SKM-1 (cell line): ENCODE measurements at regions not wholly inside any gene's neighbourhood (a gene's known extent, or its start where the extent isn't known, plus 50 kb on each side); places are given as distances from the start of the nearest gene placed in this dataset.

Experiments used
- DNase-seq: peaks from one replicate; lab custom pipeline; 2025; ENCODE audit not compliant: unreplicated experiment; lab: John Stamatoyannopoulos, UW

DNA sequence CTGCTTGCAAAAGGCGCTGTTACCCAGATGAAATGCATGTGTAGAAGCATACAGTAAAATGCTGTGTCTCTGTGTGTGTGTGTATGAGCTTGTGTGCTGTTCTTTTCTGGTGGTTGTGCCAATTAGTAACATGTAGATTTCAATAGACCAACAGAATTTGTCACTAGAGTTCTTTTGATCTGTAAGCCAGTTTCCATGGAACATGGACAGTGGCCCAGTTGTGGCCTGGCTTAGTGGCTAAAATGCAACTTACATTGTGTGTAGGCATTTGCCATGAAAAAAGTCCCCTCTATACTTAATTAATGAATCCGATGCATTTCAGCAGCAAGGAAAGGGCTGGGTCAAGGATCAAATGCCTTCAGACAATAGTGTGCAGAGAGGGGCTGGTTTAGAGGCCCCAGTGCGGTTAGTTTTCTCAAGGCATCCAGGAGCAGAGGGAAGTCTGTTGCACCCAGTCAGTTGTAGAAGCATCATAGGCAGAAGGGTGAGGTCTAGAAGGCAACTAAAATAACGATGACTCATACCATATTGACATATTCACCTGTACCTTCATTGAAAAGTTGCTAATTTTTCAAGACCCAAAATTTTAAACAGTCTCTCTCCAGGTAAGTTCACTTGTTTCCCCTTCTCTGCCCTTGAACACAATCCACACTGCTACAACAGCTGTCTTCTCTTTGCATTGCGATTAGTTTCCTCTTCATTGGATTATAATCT, 366.9 kb upstream of the SPRED2 start:
- no peak for DNase-seq

DNA sequence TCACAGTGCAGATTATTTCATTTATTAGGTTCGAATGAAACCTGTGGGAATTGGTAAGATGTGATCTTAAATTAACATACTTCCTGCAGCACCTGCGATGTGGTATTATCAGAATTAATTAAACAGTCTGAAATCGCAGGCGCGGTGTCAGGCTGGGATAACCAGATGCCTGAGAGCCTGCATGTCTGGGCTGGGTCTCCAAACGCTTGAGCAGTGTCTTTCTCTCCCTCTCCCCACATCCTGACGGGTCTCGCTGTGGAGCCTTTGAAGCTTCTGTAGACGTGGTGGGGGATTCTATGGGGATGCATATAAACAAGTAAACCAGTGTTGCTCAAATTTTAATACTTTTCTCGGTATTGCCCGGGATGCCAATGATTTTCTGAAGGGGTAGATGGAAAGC, 366.2 kb upstream of the SPRED2 start:
- DNase-seq = no peak

DNA sequence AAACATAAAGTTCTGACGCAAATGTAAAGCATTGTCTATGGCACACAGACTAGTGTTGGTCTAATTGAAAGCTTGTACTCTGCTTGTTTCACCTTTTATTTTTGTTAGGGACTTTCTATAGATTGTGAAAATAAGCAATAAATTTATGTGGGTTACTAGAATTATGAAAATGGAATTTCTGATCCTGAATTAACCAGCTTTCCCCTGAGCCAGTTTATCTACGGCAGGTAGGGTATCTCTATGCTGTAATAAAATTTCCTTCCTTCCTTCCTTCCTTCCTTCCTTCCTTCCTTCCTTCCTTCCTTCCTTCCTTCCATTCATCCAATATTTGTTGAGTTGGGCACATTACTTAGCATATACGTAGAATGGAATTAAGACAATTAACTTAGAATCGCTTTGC, 362.6 kb upstream of the SPRED2 start:
- no peak for DNase-seq

DNA sequence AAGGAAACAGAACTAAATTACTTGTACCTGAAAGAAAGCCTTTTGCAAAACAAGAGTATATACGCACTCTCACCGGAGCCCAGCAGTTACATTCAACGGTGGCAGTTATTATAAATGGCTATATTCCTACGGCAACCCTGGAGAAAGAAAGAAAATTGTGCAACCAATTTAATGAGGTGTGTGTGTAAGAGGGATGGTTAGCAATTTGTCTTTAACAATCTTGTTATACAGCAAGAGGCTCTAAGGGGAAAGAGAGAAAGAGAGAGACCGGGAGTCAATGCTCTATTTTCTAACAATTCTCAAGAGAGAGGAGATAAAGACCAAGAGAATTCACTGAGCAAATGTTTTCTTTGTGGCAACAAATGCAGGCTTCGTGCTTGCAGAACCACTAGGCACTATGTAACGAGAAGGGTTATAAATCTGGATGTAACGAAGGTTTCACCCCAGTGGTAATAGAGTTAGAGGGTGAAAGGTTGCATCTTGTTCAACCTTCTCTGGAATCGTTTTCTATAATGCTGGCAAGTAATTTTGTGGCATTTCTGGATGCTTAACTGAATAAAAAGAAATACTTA, 359.1 kb upstream of the SPRED2 start:
- no peak for DNase-seq

DNA sequence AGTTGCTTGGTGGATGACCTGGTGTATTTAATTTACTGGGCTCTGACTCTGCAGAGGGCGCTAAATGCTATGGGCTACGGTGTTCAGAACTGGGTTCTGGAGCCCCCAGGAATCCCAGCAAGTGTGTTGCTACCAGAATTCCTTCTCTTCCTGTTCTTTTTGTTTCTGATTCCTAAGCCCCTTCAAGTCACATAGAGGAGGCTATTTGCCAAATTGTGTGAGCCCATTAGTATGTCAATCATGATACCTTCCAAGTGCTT, 358.2 kb upstream of the SPRED2 start:
- no peak for DNase-seq

DNA sequence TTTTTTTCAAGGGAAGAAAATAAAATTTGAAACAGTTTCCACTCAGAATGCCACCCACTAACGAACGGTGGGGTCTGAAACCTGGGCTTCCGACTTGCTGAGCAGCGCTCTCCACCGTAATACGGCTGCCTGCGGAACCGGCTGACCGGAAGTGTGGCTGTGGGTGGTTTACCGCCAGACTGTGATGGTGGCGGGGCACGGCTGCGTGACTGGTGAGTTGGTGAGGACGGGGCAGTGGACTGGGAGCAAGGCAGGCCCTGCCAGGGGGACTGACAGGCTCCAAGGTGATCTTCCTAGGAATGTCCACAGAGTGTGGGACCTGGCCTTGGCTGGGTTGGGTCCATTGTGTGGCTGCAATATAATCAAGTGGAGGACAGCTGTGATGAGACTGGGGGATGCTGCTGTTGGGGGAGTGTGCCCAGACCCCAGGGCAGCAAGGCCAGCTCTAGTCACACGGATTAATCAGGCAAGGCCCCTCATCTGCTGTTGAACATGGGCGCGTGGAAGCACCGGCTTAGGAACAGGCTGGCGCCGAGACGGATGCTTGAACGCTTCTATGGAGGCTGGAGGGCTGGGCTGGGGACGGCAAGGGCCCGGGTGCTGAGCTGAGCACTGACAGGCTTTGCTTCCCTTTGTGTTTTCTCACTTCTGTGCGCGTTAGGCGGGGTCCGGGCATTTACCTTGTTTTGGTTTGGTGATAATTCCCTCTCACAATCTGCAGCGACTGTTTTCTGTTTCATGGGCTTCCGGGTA, 357.7 kb upstream of the SPRED2 start:
- DNase-seq = no peak

DNA sequence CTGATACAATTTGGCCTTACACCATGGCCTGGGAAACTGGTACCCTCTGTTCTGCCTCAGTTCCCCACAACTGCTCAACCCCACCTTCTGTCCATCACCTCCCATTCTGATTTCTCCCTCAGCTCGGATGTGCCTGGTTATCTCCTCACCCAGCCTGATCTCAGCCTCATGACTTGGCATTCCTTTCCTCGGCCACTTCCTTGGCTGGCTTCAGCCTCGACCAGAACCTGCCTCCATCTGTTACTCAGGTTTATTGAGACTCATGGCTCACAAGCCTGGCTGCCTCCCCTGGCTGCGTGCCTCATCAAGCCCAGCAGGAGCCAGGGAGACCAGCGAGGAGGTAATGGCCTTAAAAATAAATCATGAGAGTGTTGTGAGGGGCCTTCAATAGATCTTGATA, 356.2 kb upstream of the SPRED2 start:
- no peak for DNase-seq

DNA sequence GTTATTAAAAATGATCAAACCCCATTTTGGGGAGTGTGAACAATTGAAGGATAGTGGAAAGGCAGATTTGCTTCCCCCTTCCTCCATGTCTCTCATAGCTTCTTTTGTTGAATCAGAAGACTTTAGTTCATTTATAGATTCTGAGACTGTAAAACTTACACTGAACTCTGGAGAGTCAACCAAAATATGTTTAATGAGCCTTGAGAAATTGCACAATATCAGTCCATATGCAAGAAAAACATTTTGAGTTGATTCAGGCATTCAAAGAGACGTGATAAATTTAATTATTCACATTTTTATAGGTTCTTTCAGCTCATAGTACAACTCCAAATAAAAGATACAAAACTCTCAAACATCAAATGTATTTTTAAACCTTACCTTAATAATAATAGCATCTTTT, 354.4 kb upstream of the SPRED2 start:
- no peak for DNase-seq

DNA sequence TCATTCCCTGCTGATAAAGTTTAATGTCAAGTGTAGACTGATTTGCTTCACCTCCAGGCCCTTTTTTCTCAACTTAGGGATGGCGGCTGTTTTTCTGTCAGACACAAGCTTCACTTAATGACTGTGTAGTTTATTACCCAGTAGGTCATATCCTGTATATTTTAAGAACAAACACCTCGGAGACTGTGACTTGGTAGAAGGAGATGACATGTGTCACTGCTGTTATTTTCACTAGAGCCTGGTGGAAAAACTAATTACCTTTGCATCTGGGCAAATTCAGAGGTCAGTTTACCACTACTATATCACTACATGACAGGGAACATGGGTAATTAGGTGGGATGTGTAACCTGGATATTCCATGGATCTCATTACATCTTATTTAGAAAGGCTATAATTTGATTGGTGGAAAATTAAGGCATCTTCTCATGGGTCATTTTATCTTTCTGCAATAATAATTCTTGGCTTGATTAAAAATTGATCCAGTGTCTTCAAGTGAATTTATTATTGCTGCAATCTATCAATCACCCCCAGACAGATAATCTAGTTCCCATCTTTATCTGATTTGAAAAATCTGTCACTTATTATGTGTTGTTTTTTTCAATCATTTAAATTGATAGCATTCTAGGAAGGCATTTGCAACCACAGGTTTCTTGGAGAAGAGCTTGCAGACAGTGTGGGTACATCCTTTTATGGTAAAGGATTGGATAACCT, 353.8 kb upstream of the SPRED2 start:
- DNase-seq = no peak

DNA sequence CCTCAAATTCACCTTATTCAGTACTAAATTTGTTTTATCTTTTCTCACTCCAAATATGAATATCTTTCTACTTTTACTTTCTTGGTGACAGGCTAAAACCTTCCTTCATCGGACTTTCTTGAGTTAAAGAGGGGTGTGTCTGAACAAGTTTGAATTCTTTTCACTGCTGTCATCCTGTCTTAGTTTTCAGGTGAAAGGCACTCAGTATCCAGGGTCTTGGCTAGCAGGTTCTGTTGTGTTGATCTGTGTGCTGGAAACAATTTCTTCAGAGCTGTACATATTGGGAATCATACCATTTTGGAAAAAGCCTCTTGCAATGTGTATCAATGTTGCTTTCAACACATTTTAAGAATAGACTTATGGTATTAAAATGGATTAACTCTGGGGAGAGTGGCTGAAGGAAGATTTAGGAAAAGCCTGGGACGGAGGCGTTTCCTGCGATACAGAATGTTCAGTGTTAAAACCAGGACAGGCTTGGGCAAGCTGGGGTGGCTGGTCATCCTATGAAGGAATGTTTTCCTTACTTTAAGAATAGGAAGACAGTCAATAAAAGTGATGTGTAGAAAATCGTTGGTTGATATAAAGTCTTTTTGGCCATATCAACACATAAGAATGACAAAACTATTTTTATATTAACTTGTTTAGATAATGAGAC, 350.7 kb upstream of the SPRED2 start:
- DNase-seq = no peak

DNA sequence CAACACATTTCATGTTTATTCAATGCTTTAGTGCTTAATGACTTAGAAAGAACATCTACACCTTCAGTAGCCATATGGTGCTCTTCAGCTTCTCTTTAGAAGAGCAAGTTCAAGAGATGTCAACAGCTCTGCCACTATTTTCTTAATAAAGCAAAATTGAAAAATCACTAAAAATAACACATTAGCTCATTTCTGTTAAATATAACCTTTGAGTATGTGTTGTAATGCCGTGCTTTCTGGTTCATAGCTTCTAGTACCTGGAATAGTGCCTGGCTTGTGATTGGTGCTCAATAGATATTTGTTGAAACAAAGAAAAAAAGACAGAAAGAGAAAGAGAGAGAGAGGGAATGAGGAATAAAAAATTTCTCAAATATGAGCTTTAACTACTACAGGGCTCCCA, 349.8 kb upstream of the SPRED2 start:
- DNase-seq = no peak

DNA sequence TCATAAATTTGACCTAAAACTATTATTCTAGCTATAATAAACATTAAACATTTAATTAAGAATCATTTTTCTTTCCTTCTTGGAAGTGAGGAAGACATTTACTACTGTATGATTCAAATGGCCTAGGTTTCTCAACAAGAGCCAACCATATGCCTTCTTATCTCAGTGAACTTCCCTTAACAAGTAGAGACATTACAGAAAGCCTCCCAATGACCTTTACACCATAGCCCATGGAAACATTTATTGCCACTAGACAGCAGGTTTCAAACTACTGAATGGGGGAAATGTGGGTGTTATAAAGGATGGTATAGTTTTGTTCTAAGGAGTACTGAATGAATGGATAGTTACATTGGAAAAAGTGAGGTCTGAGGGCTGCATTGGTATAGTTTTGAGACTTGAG, 349.4 kb upstream of the SPRED2 start:
- no peak for DNase-seq

DNA sequence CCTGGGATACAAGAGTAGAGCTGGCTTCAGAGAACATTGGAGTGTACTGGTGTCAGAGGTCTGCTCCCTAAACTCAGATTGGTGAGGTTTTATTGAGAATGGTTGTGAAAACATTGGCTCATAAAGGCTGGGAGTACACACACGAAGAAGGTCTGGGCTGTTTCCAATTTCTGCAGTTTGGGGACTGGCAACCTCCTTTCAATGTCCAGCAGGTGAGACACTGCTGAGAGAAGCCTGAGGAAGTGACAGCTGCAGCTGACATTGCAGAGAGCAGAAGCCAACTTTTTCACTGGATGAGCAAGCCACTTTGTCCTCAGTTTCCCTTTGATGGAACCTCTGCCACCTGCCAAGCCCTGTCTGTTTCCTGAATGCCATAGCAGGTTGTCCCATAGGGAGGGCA, 346.6 kb upstream of the SPRED2 start:
- DNase-seq = no peak

DNA sequence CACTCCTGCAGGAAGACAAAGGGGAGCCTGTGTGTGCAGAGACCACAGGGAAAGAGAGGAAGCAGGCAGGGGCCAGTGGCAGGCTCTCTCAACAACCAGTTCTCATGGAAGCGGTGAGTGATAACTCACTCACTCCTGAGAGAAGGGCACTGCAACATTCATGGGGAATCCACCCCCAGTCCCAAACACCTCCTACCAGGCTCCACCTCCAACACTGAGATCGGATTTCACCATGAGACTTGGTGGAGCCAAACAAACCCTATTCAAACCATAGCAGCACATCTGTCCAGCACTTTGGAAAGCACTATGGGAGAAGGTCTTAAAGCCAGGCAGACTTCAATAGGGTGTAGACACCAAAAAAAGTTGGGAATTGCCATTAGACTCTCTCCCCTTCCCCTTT, 345.7 kb upstream of the SPRED2 start:
- DNase-seq = no peak

DNA sequence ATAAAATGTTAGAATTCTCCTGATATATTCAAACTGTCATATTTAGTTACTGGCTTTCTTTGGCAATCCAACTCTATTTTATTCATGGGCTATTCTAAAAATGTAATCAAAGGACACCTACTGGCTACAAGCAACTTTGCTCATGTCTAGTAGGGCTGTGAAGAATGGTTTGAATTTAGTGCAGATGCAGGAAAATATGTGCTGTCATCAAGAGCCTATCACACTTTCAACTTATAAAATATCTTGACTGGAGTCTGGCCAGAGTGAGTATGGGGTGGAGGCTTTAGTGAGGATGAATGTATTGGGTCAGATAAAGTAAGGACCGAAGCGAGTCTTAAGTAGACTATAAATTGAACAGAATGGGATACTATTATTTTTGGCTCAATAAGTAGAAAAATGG, 343.4 kb upstream of the SPRED2 start:
- DNase-seq = no peak

DNA sequence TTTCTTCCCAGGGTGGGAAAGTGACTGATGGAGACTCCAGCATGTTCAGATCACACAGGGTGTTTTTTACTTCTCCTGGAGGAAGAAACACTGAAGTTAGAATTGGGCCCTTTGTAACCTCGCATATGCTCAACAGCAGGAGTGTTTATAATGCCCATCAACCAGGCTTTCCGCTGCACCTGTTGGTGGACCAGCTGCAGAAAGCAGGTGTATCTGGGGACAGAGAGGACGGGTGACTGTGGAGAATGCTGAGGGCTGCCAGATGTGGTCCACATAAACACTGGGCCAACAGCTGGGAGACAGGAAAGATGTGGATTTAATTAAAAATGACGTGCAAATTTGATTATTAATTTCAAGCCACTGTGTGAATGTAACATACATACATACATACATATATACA, 335.5 kb upstream of the SPRED2 start:
- no peak for DNase-seq

DNA sequence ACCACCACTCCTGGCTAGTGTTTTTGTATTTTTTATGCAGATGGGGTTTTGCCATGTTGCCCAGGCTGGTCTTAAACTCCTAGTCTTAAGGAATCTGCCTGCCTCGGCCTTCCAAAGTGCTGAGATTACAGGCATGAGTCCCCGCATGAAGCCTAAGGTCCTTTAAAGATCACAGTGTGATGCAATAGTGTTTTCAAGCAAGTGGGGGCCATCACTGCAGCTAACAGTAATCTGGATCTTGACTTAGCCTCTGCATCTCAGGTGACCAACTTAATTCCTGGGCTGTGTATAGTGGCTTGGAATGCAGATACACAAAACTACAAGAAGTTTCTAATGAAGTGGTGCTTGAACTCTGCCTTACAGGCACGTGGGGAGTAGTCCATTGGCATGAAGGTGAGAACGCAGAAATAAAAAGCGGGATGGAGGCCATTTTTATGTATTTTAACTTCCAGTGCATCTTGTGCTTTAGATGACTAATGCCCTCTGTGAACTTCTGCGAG, 334.4 kb upstream of the SPRED2 start:
- DNase-seq = no peak

DNA sequence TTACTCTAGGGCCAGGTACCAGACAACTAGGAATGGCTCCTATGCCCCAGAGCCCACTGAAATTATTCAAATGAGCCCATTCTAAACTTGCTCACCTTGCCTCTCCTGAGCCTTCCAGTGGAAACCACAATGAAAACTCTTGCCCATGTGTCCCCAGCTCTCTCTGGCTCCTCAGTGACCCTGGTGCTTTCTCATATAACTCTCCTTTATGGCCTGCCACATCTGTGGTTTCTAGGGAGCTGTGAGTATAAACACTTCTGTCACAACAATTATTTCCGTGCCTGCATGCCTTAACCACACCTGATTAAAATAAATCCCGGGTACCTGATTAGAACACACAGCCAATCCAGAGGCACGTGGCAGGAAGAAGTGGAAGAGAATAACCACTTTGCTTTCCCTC, 333.0 kb upstream of the SPRED2 start:
- DNase-seq = no peak

DNA sequence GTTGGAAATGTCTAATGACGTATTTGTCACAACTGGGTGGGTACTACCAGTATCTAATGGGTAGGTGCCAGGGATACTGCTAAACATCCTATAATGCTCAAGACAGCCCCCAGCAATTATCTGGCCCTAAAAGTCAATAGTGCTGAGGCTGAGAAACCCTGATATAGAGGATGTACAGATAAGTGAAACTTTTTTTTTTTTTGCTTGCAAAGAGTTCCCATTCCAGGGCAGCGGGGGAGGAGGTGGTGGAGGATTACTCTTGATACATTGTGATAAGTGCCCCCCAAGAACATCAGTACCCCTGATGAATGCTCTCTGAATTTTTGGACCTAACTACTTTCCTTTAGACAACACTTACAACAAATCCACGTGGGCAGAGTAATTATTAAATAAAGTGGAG, 329.7 kb upstream of the SPRED2 start:
- DNase-seq = no peak

DNA sequence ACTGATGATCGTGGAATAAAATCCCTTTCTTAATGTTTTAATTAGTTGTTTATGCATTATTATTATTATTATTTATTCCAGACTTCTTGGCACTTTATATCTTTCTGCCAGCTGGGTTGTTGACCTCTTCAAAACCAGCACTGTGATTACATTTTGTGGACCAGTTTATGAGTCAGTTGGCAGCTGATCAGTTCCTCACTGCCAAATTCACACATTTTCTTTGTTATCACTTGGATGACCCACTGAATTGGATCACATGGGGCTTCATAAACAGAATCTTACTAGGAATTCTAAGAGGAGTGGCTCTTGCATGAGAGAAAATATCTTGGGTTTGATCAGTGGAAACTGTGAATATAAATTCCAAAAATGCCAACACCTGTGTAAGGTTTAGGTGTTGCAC, 321.8 kb upstream of the SPRED2 start:
- DNase-seq = no peak

DNA sequence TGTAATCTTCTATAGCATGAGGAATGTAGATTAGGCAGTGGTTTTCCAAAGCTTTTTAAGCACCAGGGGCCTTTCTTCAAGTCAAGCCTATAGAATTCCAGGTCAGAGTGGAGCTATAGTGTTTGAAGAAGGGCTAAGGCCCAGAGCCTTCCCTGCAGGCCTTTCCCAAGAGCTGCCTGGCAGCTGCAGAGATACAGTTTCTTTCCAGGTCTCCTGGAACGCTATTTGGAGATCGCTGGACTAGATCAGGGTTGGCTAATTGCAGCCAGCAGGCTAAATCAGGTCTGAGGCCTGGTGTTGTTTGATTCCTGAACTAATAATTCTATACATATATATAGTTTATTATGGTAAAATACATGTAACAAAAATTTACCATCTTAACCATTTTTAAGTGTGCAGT, 319.0 kb upstream of the SPRED2 start:
- no peak for DNase-seq

DNA sequence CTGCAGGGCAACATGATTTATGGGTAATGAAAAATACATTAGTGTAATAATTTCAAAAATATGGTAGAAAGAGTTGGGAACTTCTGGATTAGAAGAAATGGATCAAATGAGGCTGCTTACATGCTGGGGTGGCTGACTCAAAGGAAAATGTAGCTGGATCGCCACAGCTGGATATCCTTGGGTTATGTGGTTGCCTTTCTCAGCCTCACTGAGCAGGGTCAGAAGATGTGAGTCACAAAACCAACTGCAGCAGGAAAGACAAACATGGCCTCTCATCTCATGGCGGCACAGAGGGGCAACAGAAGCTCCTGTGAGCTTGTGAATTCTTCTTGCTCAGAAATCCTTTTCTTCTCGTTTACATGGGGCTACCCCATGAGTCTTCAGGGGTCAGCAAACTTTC, 317.1 kb upstream of the SPRED2 start:
- DNase-seq = no peak
